GM19372 (cell line): ENCODE measurements at regions not wholly inside any gene's neighbourhood (a gene's known extent, or its start where the extent isn't known, plus 50 kb on each side); places are given as distances from the start of the nearest gene placed in this dataset.
"Not testable (repeated sequence)": the region's sequence is repeated elsewhere in the genome, so short reads cannot be mapped to it uniquely, and the experiment has no call there.

Experiments used
- ATAC-seq: cut with Tn5 transposase; IDR thresholded peaks from one replicate; pipeline ENCODE4 v1.9.1; 2021; ENCODE audit warnings: mild to moderate bottlenecking, low read depth, moderate library complexity; ENCODE audit not compliant: unreplicated experiment

DNA sequence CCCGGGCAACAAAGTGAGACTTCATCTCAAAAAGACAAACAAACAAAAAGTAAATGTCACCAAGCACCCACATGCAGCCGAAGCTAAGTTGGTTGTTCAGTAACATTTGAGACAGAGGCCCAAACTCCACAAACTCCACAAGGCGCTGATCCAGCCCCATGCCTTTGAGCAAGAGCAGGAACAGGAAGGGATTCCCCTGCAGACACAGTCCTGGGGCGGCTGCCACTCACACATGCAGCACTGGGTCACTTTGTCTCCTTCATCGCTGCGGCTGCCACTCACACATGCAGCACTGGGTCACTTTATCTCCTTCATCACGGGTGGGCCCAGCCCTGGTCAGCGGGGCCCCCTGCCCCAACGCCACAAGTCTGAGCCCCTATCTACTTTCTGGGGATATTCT lies 246.9 kb upstream of the RREB1 start:
- no peak for ATAC-seq

DNA sequence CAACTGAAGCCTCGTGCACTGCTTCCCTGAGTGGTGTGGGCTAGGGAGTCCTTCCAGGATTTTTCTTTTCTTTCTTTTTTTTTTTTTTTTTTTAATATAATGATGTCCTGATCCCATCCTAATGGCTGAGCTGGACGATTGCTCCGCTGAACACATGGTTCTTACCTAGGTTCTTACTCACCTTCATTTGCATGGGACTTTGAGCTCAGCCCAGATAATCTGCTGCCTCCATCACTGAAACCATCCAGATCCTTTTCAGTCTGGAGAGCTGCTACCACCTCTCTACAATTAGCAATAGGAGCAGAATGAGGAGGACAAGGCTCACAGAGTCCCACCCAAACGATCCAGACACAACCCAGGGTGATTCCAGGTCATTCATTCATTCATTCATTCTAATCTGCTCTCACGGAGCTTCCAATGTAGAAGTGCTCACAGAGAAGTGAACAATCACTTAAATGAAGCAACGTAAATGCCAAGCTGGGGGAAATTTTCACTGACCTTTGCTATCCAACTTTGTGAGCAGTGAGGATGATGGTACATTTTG lies 246.3 kb upstream of the RREB1 start:
- no peak for ATAC-seq

DNA sequence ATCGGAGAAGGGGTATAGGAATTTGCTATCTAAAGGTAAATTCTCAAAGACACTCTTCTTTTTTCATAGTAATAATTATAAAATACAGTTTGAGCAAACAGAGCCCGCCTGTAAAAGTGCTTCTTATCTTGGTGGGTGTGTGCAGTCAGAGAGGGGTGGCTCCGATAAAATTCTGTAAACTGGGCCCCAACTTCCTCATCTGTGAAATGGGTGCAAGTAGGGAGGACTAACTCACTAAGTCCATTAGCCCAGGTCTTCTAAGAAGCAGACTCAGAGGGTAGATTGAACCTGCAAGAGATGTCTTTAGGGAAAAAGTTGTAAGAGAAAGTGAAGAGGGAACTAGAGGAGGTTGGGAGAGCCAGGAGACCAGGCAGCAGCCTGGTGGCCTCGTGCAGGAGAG lies 245.8 kb upstream of the RREB1 start:
- no peak for ATAC-seq

DNA sequence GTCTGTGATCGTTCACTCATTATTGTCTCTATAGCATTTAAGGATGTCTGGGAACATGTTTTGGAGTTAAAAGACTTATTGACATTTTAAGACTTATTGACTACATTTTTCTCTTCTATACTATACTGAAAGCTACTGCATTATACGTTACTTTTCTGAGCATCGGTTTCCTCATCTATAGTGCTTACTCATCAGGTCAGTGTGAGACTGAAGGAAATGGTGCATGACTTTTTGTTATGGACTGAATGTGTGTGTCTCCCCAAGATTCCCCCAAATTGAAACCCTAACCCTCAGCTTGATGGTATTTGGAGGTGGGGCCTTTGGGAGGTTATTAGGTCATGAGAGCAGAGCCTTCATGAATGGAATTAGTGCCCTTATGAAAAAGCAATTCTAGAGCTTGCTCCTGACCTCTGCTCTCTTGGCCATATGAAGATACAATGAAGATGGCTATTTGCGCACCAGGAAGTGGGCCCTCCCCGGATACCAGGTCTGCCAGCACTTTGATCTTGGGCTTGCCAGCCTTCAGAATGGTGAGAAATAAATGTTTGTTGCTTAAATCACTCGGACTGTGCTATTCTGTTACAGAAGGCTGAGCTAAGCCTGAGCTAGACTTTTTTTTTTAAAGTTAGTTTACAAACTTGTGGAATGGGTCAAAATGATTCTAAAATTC lies 243.7 kb upstream of the RREB1 start:
- no peak for ATAC-seq

DNA sequence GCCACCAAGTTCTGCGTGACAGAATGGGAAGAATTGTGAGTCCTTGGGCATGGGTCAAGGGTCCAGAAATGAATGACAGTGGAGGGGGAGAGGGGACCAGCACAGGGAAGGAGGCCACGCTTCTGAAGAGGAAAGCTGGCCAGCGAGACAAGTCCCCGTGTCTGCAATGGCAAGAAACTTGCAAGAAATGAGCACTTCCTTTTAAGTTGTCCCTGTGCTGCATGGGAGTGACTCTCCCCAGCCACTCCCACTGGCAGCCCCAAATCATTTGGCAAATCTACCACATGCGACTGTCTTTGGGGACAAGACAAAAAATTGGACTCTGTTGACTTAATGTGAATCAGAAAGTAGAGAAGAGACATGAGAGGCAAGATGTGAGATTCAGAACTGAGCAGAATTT lies 242.2 kb upstream of the RREB1 start:
- no peak for ATAC-seq

DNA sequence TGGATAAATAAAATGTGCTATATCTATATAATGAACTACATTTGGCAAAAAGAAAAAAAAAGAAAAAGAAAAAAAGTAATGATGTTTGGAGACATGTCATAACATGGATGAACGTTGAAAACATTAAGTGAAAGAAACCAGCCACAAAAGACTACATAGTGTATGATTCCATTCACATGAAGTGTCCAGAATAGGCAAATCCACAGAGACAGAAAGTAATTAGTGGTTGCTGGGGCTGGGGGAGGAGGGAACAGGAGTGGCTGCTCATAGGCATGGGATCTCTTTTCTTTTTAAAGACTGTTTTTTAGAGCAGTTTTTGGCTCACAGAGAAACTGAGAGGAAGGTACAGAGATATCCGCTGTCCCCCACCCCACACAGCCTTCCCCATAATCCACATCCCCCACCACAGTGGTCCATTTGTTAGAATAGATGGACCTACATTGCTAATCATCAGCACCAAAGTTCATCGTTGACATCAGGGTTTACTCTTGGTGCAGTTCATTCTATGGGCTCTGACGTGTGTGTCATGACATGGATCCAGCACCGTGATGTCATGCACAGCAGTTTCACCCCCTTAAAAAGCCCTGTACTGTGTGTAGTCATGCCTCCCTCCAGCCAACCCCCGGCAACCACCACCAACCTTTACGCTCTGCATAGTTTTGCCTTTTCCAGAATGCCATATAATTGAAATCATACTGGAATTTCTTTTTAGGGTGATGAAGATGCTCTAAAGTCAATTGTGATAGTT lies 240.9 kb upstream of the RREB1 start:
- no peak for ATAC-seq

DNA sequence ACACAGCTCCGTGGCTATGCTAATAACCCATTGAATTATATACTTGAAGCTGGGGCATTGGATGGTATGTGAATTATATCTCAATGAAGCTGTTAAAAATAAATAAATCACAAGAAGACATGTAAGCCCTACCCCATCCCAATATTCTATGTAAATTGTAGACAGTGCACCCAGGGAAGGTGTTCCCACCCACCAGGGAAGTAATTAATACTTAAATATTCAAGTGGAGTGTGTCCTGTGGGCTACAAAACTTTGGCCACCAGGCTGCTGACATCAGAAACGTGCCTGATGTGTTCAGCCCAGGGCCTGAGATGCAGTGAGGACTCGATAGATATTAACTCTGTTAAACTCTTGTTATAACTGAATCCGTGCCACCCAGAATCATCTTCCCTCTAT lies 240.4 kb upstream of the RREB1 start:
- no peak for ATAC-seq

DNA sequence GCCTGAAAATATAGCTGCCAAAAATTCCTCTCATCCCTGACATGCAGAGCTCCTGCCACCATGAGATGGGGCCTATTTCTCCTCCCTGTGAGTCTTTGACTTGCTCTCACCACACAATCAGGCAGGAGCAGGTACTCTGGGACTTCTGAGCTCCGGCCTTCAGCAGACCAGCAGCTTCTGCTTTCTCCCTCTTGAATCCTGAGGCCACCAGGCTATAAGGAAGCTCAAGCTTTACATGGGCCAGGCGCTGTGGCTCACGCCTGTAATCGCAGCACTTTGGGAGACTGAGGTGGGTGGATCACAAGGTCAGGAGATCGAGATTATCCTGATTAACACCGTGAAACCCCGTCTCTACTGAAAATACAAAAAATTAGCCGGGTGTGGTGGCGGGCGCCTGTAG lies 238.7 kb upstream of the RREB1 start:
- no peak for ATAC-seq

DNA sequence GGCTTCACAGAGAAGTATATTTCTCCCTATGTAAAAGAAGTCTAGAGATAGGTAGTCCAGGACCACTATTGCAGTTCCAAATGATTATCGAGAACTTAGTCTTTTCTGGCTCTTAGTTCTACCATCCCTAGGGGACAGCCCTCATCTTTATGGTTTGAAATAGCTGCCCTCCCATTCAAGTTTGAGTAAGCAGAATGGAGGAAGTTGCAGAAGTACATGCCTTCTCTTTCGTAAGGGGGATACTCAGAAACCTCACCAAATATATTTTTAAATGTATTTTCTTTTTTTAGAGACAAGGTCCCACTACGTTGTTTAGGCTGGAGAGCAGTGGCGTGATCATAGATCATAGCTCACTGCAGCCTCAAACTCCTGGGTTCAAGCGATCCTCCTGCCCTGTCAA lies 236.8 kb upstream of the RREB1 start:
- no peak for ATAC-seq

DNA sequence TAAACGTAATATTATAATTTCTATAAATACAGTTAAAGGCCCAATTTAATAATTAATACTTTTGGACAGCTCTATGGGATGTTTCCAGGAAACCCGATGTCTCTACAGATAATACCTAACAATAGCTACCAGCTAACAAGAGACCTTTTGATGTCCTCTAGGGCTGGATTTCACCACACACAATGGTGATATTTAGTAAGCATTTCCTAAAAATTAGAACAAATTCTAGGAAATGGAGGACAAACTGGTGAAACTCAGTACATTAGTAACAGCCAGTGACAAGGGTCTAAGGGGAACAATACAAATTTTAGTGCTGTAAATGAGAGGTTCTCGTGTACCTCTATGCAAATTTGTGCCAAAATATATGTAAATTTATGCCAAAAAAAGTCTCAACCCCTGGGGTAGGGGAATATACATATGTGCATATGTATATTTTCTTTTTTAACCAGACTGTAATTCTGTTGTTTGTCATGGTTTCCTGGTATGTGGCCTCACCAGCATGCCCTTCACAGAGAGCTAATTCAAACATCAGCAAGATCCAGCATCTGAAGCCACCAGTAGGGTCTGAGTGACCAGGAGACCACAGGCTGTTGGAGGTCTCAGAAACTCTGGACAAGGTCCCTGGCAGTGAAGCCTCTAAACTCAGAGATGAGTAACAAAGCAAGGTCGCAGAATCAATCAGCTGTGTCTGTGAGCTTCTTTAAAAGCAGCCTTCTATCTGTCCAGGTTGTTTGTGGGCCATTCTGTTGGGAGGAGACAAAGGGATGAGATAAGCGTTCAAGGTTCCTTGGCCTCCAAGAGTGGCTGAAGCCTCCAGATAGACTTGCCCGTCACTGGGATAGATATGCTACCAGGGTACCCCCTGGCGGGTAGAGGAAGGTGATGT lies 235.1 kb upstream of the RREB1 start:
- no peak for ATAC-seq

DNA sequence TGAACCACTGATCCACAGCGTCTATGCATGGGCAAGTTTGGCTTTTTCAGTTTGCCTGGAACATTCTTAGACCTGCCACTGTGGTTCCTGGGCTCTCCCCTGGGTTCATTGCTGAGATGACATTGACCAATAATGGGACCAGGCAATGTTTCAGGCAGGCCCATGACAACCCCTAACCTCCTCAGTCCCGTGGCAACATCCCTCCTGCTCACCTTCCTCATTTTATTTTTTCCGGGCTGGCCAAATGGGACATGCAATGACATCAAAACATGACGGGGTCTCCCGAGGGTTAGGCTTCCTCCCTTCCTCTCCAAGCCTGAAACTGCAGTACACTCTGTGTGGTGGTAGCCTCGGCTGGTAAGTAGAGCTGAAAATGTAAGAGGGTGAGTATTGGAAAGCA lies 234.0 kb upstream of the RREB1 start:
- ATAC-seq, result no peak

DNA sequence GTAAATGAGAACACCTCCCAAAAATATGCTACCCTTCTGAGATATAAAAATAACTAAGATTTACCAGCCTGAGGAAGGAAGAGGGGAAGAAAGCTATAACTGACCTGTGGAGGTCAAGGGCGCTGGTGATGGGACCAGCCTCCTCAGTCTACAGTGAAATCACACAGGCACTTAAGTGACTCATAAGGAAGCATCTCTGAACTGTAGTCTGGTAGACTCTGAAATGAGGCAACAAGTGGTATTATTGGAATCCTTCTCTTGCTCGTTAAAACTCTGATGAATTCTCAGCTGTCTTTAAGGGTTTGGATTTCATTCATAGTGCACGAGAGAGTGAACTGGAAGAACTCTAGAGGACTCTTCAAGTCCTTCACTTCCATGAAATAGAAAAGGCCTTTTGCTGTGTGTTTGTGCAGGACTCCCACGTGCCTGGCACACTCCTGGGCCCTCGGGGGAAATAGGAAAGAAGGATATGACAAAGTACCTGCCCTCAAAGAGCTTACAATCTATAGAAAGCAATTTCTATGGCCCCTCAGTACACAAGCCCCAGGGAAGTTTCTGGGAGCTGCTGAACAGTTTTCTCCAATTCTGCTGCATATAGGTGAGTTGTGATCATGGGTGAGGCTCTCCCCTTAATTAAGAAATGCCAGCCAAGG lies 231.8 kb upstream of the RREB1 start:
- no peak for ATAC-seq

DNA sequence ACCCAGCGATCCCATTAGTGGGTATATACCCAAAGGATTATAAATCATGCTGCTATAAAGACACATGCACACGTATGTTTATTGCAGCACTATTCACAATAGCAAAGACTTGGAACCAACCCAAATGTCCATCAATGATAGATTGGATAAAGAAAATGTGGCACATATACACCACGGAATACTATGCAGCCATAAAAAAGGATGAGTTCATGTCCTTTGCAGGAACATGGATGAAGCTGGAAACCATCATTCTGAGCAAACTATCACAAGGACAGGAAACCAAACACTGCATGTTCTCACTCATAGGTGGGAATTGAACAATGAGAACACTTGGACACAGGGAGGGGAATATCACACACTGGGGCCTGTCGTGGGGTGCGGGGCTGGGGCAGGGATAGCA lies 230.0 kb upstream of the RREB1 start:
- not testable (repeated sequence) for ATAC-seq

DNA sequence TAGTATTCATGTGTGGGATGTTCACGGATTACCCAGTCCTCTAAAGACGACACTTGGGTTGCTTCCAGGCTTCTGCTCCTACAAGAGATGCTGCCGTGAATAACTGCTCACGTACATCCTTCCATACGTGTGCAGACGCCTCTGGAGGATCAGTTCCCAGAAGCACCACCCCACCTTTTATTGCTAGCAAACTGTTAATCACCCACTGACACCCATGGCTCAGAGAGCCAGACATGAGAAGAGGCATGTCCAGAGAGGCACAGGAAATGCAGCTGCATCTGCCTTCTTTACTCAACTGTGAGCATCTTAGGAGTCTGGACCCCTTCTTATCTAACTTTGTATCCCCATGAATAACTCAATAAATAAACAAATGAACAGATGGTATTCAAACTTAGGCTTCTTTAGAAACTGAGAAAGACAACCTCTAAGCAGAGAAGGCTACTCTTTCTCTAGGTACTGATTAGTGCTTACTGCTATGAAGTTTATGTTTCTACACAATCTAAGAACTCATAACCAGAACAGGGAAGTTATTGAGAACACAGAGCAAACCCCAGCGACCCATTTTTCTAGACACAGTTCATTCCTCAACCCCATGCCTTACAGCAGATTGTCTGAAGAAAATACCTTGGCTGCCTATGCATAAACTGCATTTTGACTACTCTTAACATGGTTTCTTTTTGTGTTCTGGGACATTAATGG lies 228.7 kb upstream of the RREB1 start:
- no peak for ATAC-seq

DNA sequence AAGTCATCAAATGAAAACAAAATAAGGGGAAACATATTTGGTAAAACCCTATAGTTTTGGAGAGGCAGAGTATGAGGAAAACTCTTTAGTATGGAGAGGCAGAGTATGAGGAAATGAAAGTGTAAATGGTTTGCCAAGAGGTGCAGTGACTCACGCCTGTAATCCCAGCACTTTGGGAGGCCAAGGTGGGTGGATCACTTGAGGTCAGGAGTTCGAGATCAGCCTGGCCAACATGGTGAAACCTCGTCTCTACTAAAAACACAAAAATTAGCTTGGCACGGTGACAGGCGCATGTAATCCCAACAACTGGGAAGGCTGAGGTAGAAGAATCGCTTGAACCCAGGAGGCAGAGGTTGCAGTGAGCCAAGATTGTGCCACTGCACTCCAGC lies 228.2 kb upstream of the RREB1 start:
- not testable (repeated sequence) for ATAC-seq

DNA sequence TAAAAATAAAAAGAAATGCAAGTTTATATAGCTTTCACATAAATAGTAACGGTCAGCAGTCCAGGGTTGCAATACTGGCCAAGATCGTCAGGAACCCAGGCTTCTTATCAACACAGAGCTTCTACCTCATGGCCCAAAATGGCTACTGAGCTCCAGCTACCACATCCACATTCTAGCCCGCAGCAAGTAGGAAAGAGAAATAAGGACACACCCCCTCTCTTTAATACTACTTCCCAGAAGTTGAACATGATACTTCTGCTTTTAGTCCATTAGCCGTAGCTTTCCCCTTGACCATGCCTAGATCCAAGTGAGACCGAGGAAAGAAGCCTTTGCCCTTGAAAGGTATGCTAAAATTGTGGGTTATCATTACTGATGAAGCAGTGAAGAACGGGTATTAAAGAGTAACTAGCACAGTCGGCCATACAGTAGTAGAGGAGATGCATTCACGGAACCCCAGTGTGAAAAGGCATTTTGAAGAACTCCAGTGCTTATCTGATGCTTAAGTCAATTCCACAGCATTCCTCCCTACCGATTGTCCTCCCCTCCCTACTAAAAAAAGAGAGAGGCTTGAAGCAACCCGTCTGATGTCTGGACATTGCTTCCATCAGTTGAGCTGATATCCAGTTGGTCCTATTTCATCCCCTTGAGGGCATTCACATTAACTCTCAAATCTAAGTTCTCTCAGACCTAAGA lies 226.9 kb upstream of the RREB1 start:
- no peak for ATAC-seq

DNA sequence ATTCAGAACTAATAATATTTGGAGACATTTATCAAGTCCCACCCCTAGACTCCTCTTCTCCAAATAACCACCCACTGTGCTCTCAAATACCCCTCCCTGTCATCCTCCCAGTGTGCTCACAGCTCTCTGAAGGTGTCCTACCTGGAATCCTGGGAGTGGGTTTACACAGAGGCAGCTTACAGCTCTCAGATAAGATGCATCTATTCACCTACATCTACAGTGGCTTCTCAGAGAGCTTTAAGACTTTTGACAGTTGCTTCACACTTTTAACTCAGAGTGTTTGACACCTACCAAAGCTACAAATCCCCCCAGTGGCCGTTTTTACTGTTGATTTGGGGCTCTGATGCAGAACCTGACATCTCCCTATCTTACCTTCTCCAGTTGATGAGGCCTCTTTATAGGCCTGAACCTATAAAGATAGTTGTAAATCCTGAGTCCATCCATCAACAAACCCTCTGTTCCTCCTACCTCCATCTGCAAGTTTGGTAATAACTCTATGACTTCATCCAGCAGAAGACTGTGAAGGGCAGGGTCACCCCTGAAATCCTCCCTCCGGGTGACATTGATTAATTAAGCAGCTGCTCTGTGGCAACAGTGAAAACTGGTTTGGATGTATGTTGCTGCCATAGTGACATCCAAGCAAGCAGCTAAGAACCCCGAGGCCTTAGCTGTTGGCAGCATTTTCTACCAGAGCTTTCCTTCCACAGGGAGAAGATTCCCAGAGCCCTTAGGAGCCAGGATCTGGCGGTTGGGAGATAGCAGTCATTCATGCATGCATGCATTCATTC lies 226.1 kb upstream of the RREB1 start:
- no peak for ATAC-seq

DNA sequence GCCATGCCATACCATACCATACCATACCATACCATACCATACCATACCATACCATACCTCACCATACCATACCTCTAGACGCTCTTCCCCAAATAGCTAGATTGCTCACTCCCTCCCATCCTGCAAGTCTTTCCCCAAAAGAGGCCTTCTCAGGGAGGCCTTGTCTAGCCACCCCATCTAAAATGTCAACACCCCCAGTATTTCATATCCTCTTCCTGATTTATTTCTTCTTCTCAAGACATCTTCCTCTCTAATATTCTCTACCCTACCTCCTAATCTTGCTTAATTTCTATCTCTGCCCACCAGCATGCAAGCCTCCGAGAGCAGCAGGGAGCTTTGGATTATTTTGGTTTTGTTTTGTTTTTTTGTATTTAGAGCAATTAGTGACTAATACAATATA lies 225.2 kb upstream of the RREB1 start:
- ATAC-seq, result no peak

DNA sequence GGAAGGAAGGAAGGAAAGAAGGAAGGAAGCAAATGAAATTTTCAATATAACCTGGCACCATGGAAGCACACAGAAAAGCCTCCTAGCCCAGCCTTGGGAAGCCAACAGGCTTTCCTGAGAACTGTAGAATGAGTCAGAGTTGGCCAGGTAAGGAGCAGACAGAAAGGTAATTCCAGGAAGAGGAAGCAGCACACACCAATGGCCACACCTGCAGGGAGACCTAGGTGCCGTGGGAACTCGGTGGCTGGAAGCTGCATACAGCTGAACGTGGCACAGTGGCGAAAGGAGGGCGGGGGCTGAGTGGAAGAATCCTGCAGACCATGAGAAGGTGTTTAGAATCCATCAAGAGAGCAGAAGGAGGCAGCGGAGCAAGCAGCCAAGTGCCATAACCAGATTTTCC lies 224.8 kb upstream of the RREB1 start:
- ATAC-seq, result no peak
